Ascending aorta (tissue), 2 donors: ENCODE measurements at regions not wholly inside any gene's neighbourhood (a gene's known extent, or its start where the extent isn't known, plus 50 kb on each side); places are given as distances from the start of the nearest gene placed in this dataset.

Experiments used
- DNase-seq, 2 donors: peaks; one replicate each; pipeline ENCODE4 v3.0.0-alpha.2; 2019; ENCODE audit warnings: low spot score in 2 of 2
- H3K27ac ChIP-seq, 2 donors: fragments of 200-600 bp; sonication (generic); one replicate each; pipeline ENCODE4 v1.5.1; 2016 to 2017; ENCODE audit warnings: mild to moderate bottlenecking in 1 of 2
- H3K27me3 ChIP-seq: fragments of 200-600 bp; sonication (generic); one replicate; pipeline ENCODE4 v1.5.1; 2017
- H3K36me3 ChIP-seq, 2 donors: fragments of 200-600 bp; sonication (generic); one replicate each; pipeline ENCODE4 v1.5.1; 2016
- H3K4me1 ChIP-seq, 2 donors: fragments of 200-600 bp; sonication (generic); one replicate each; pipeline ENCODE4 v1.5.1; 2016 to 2017; ENCODE audit warnings: mild to moderate bottlenecking in 1 of 2
- H3K4me3 ChIP-seq, 2 donors: fragments of 200-600 bp; sonication (generic); one replicate each; pipeline ENCODE4 v1.5.1; 2016 to 2017; ENCODE audit warnings: mild to moderate bottlenecking in 1 of 2
- H3K9me3 ChIP-seq, 2 donors: fragments of 200-600 bp; sonication (generic); one replicate each; pipeline ENCODE4 v1.5.1; 2016
- CTCF ChIP-seq, 3 experiments: fragments of 200-600 bp in 2 of 3; fragments of 450-650 bp in 1 of 3; sonication (generic) in 2 of 3; IDR thresholded peaks; one replicate each; pipeline ENCODE4 v1.5.1; 2016 to 2019; ENCODE audit warnings: antibody characterized with exemption in 3 of 3, mild to moderate bottlenecking in 1 of 3, moderate library complexity in 1 of 3
- intact Hi-C: fragments of 100-400 bp; cut with DNase I; formaldehyde crosslinking; loops from one replicate; pipeline ENCODE4 v1.15.1; 2023

GRCh38 chr2:157929871-157930667 is 53.9 kb upstream of the ACVR1 start:
- no peaks in the 10 kb centered on the region for H3K9me3 ChIP-seq
- no peaks in the 10 kb centered on the region for H3K36me3 ChIP-seq

GRCh38 chr2:157928372-157928771 is 52.2 kb upstream of the ACVR1 start:
- intact Hi-C loops: no loop called here
- no peak overlapping the region for H3K27ac ChIP-seq
- TF ChIP-seq CTCF (IDR thresholded peaks at IDR 0.05): no peak

More at GRCh38 chr2:157929871-157930667, 53.9 kb upstream of the ACVR1 start:
- Histone ChIP-seq H3K4me3 (no peak overlapping the region), H3K27ac (no peak overlapping the region), H3K4me1 (no peaks in the 10 kb centered on the region), H3K27me3 (no peaks in the 10 kb centered on the region)
- no peak for TF ChIP-seq CTCF (IDR thresholded peaks at IDR 0.05)
- DNase-seq: no peak
- intact Hi-C loops: no loop called here

GRCh38 chr2:157927155-157927554 is 51.0 kb upstream of the ACVR1 start:
- intact Hi-C loops: no loop called here
- H3K4me3 ChIP-seq: no peak overlapping the region
- H3K4me1 ChIP-seq: no peaks in the 10 kb centered on the region
- TF ChIP-seq CTCF (IDR thresholded peaks at IDR 0.05): no peak
- no peak for DNase-seq
- no peaks in the 10 kb centered on the region for H3K36me3 ChIP-seq
- no peak overlapping the region for H3K27ac ChIP-seq
- no peaks in the 10 kb centered on the region for H3K9me3 ChIP-seq
- no peaks in the 10 kb centered on the region for H3K27me3 ChIP-seq

More at GRCh38 chr2:157928372-157928771, 52.2 kb upstream of the ACVR1 start:
- no peak for DNase-seq
- no peaks in the 10 kb centered on the region for H3K4me1 ChIP-seq
- H3K4me3 ChIP-seq: no peak overlapping the region
- H3K27me3 ChIP-seq: no peaks in the 10 kb centered on the region
- H3K9me3 ChIP-seq: no peaks in the 10 kb centered on the region
- H3K36me3 ChIP-seq: no peaks in the 10 kb centered on the region
